ENCODE measurements at regions not wholly inside any gene's neighbourhood (a gene's known extent, or its start where the extent isn't known, plus 50 kb on each side); places are given as distances from the start of the nearest gene placed in this dataset.

- no peak for TF ChIP-seq CTCF (IDR thresholded peaks at IDR 0.05; ENCODE audit: borderline replicate concordance, insufficient read depth, low read depth, low read length)
- no peak overlapping the region for H3K4me3 ChIP-seq (ENCODE audit: low read depth, low read length)
These were observed 145.4 kb upstream of the TLE3 start for GRCh38 chr15:70242951-70243685.

GRCh38 chr15:70241561-70242320 lies 144.0 kb upstream of the TLE3 start:
- no peak for TF ChIP-seq CTCF (IDR thresholded peaks at IDR 0.05; ENCODE audit: borderline replicate concordance, insufficient read depth, low read depth, low read length)
- no peak overlapping the region for H3K4me3 ChIP-seq (ENCODE audit: low read depth, low read length)

- TF ChIP-seq CTCF (IDR thresholded peaks at IDR 0.05; ENCODE audit: borderline replicate concordance, insufficient read depth, low read depth, low read length), result no peak
- H3K4me3 ChIP-seq (ENCODE audit: low read depth, low read length), result no peak overlapping the region
These were observed 143.2 kb upstream of the TLE3 start for GRCh38 chr15:70240820-70241430.

GRCh38 chr15:70240082-70240481 lies 142.4 kb upstream of the TLE3 start:
- no peak overlapping the region for H3K4me3 ChIP-seq (ENCODE audit: low read depth, low read length)
- TF ChIP-seq CTCF (IDR thresholded peaks at IDR 0.05; ENCODE audit: borderline replicate concordance, insufficient read depth, low read depth, low read length), result no peak

GRCh38 chr15:70238917-70239316 lies 141.2 kb upstream of the TLE3 start:
- no peak for TF ChIP-seq CTCF (IDR thresholded peaks at IDR 0.05; ENCODE audit: borderline replicate concordance, insufficient read depth, low read depth, low read length)
- H3K4me3 ChIP-seq (ENCODE audit: low read depth, low read length), result no peak overlapping the region

GRCh38 chr15:70237626-70238025 lies 139.9 kb upstream of the TLE3 start:
- TF ChIP-seq CTCF (IDR thresholded peaks at IDR 0.05; ENCODE audit: borderline replicate concordance, insufficient read depth, low read depth, low read length), result no peak
- no peak overlapping the region for H3K4me3 ChIP-seq (ENCODE audit: low read depth, low read length)

Data from GM12875 (cell line).